ENCODE measurements at regions not wholly inside any gene's neighbourhood (a gene's known extent, or its start where the extent isn't known, plus 50 kb on each side); places are given as distances from the start of the nearest gene placed in this dataset.
"Not testable (repeated sequence)": the region's sequence is repeated elsewhere in the genome, so short reads cannot be mapped to it uniquely, and the experiment has no call there.

- DNase-seq (ENCODE audit: low spot score): no peak
These were observed 715.0 kb upstream of the LCORL start for GRCh38 chr4:18736551-18736950.

- no peak for DNase-seq (ENCODE audit: low spot score)
These were observed 714.2 kb upstream of the LCORL start for GRCh38 chr4:18735740-18736268.

GRCh38 chr4:18734405-18734804 lies 712.9 kb upstream of the LCORL start:
- DNase-seq (ENCODE audit: low spot score): no peak

- no peak for DNase-seq (ENCODE audit: low spot score)
These were observed 712.4 kb upstream of the LCORL start for GRCh38 chr4:18733961-18734360.

- no peak for DNase-seq (ENCODE audit: low spot score)
These were observed 701.2 kb upstream of the LCORL start for GRCh38 chr4:18722748-18723191.

- DNase-seq (ENCODE audit: low spot score): no peak
These were observed 676.7 kb upstream of the LCORL start for GRCh38 chr4:18698119-18698883.

GRCh38 chr4:18695733-18696527 lies 674.4 kb upstream of the LCORL start:
- DNase-seq (ENCODE audit: low spot score): no peak

GRCh38 chr4:18691431-18692200 lies 670.1 kb upstream of the LCORL start:
- DNase-seq (ENCODE audit: low spot score): no peak

GRCh38 chr4:18690291-18690955 lies 668.9 kb upstream of the LCORL start:
- no peak for DNase-seq (ENCODE audit: low spot score)

- DNase-seq (ENCODE audit: low spot score): peak; percentile 46
These were observed 668.0 kb upstream of the LCORL start for GRCh38 chr4:18689308-18690115.

- DNase-seq (ENCODE audit: low spot score): not testable (repeated sequence)
These were observed 666.8 kb upstream of the LCORL start for GRCh38 chr4:18688351-18688750.

- no peak for DNase-seq (ENCODE audit: low spot score)
These were observed 664.9 kb upstream of the LCORL start for GRCh38 chr4:18686338-18687037.

GRCh38 chr4:18684932-18685331 lies 663.4 kb upstream of the LCORL start:
- no peak for DNase-seq (ENCODE audit: low spot score)

- DNase-seq (ENCODE audit: low spot score): no peak
These were observed 655.0 kb upstream of the LCORL start for GRCh38 chr4:18676526-18676915.

GRCh38 chr4:18675586-18676525 lies 654.3 kb upstream of the LCORL start:
- no peak for DNase-seq (ENCODE audit: low spot score)

GRCh38 chr4:18670034-18670433 lies 648.5 kb upstream of the LCORL start:
- DNase-seq (ENCODE audit: low spot score): no peak

- DNase-seq (ENCODE audit: low spot score): no peak
These were observed 647.8 kb upstream of the LCORL start for GRCh38 chr4:18669390-18669789.

GRCh38 chr4:18666322-18666721 lies 644.8 kb upstream of the LCORL start:
- no peak for DNase-seq (ENCODE audit: low spot score)

- DNase-seq (ENCODE audit: low spot score): no peak
These were observed 642.6 kb upstream of the LCORL start for GRCh38 chr4:18664171-18664570.
